Ureter (tissue), 1 donor: ENCODE measurements at regions not wholly inside any gene's neighbourhood (a gene's known extent, or its start where the extent isn't known, plus 50 kb on each side); places are given as distances from the start of the nearest gene placed in this dataset.
"Not testable (repeated sequence)": the region's sequence is repeated elsewhere in the genome, so short reads cannot be mapped to it uniquely, and the experiment has no call there.

Source experiments
- DNase-seq: peaks from one replicate; pipeline ENCODE4 v3.0.0-alpha.2; 2020; ENCODE audit warnings: low spot score
- donor health status: DM: yes; HTN: yes; CAD: no.

- DNase-seq = no peak
These were observed 1005.7 kb downstream of the CDH11 start for GRCh38 chr16:64116151-64116550.

- DNase-seq = no peak
These were observed 1012.6 kb downstream of the CDH11 start for GRCh38 chr16:64109241-64109640.

- no peak for DNase-seq
These were observed 1019.2 kb downstream of the CDH11 start for GRCh38 chr16:64102654-64103053.

- DNase-seq = no peak
These were observed 1023.4 kb downstream of the CDH11 start for GRCh38 chr16:64098451-64098850.

- no peak for DNase-seq
These were observed 1025.2 kb downstream of the CDH11 start for GRCh38 chr16:64096689-64097088.

GRCh38 chr16:64094992-64095634, 1026.8 kb downstream of the CDH11 start:
- no peak for DNase-seq

GRCh38 chr16:64094181-64094965, 1027.5 kb downstream of the CDH11 start:
- DNase-seq = no peak

GRCh38 chr16:64092271-64092670, 1029.6 kb downstream of the CDH11 start:
- DNase-seq = no peak

- no peak for DNase-seq
These were observed 1031.5 kb downstream of the CDH11 start for GRCh38 chr16:64090327-64090726.

GRCh38 chr16:64089697-64090096, 1032.2 kb downstream of the CDH11 start:
- DNase-seq = no peak

GRCh38 chr16:64088838-64089237, 1033.0 kb downstream of the CDH11 start:
- DNase-seq = no peak

GRCh38 chr16:64085296-64085695, 1036.6 kb downstream of the CDH11 start:
- no peak for DNase-seq

- no peak for DNase-seq
These were observed 1037.2 kb downstream of the CDH11 start for GRCh38 chr16:64084706-64085105.

GRCh38 chr16:64083428-64084129, 1038.3 kb downstream of the CDH11 start:
- DNase-seq = no peak

- DNase-seq = no peak
These were observed 1044.6 kb downstream of the CDH11 start for GRCh38 chr16:64077242-64077641.

GRCh38 chr16:64074706-64075105, 1047.2 kb downstream of the CDH11 start:
- no peak for DNase-seq

- not testable (repeated sequence) for DNase-seq
These were observed 1049.6 kb downstream of the CDH11 start for GRCh38 chr16:64072131-64072730.

- DNase-seq = no peak
These were observed 1056.3 kb downstream of the CDH11 start for GRCh38 chr16:64065523-64065922.

- no peak for DNase-seq
These were observed 1060.2 kb downstream of the CDH11 start for GRCh38 chr16:64061621-64062020.

GRCh38 chr16:64060631-64061030, 1061.2 kb downstream of the CDH11 start:
- DNase-seq = no peak

- DNase-seq = no peak
These were observed 1063.2 kb downstream of the CDH11 start for GRCh38 chr16:64058685-64059084.

GRCh38 chr16:64051824-64052223, 1070.0 kb downstream of the CDH11 start:
- no peak for DNase-seq
